Neural crest cell (in vitro differentiated cells): ENCODE measurements at regions not wholly inside any gene's neighbourhood (a gene's known extent, or its start where the extent isn't known, plus 50 kb on each side); places are given as distances from the start of the nearest gene placed in this dataset.

Experiments
- DNase-seq: peaks from one replicate; pipeline ENCODE4 v3.0.0; 2021; ENCODE audit warnings: low read depth, mixed read lengths, low spot score
- H3K27ac Mint-ChIP-seq: one replicate; pipeline ENCODE4 v1.8.0; 2021; ENCODE audit warnings: mild to moderate bottlenecking, mixed read lengths; ENCODE audit not compliant: unreplicated experiment
- H3K27me3 Mint-ChIP-seq: 2 replicates; pipeline ENCODE4 v1.8.0; 2021; ENCODE audit warnings: low read depth, mild to moderate bottlenecking, mixed read lengths
- H3K36me3 Mint-ChIP-seq: 2 replicates; pipeline ENCODE4 v1.8.0; 2021; ENCODE audit warnings: low read depth, mild to moderate bottlenecking, mixed read lengths
- H3K4me1 Mint-ChIP-seq: 2 replicates; pipeline ENCODE4 v1.8.0; 2021; ENCODE audit warnings: mixed read lengths
- H3K4me3 Mint-ChIP-seq: one replicate; pipeline ENCODE4 v1.8.0; 2021; ENCODE audit warnings: mild to moderate bottlenecking, mixed read lengths
- H3K9me3 Mint-ChIP-seq: 2 replicates; pipeline ENCODE4 v1.8.0; 2021; ENCODE audit warnings: mixed read lengths
- CTCF ChIP-seq: fragments of 200-600 bp; sonication (generic); conservative IDR thresholded peaks from 2 replicates; pipeline ENCODE4 v1.5.0; 2021; ENCODE audit warnings: antibody characterized with exemption, mild to moderate bottlenecking

- peaks cover 3% of the 10 kb centered on the region for H3K36me3 Mint-ChIP-seq
- H3K4me1 Mint-ChIP-seq, result peaks cover 26% of the 10 kb centered on the region
- H3K27ac Mint-ChIP-seq, result no peak overlapping the region
- H3K27me3 Mint-ChIP-seq, result peaks cover 57% of the 10 kb centered on the region
- H3K9me3 Mint-ChIP-seq, result peaks cover 2% of the 10 kb centered on the region
- no peak overlapping the region for H3K4me3 Mint-ChIP-seq
- no peak for DNase-seq
- peak; percentile 19 for TF ChIP-seq CTCF
Measured at GRCh38 chr12:13571035-13571434, 374.5 kb downstream of the EMP1 start.

- peaks cover 62% of the 10 kb centered on the region for H3K27me3 Mint-ChIP-seq
- peaks cover 3% of the 10 kb centered on the region for H3K36me3 Mint-ChIP-seq
- peaks cover 26% of the 10 kb centered on the region for H3K4me1 Mint-ChIP-seq
- H3K4me3 Mint-ChIP-seq, result no peak overlapping the region
- no peak for DNase-seq
- TF ChIP-seq CTCF, result no peak
- H3K27ac Mint-ChIP-seq, result no peak overlapping the region
- peaks cover 2% of the 10 kb centered on the region for H3K9me3 Mint-ChIP-seq
Measured at GRCh38 chr12:13570005-13570694, 373.6 kb downstream of the EMP1 start.

- Mint-ChIP-seq H3K27ac (no peak overlapping the region), H3K27me3 (peaks cover 59% of the 10 kb centered on the region), H3K36me3 (peaks cover 8% of the 10 kb centered on the region), H3K4me3 (no peak overlapping the region), H3K9me3 (peaks cover 9% of the 10 kb centered on the region), H3K4me1 (peaks cover 17% of the 10 kb centered on the region)
- no peak for DNase-seq
- TF ChIP-seq CTCF, result no peak
Measured at GRCh38 chr12:13566292-13566691, 369.8 kb downstream of the EMP1 start.

GRCh38 chr12:13564266-13564810 lies 367.8 kb downstream of the EMP1 start:
- Mint-ChIP-seq H3K4me3 (no peak overlapping the region), H3K27me3 (peaks cover 48% of the 10 kb centered on the region), H3K27ac (peak overlapping the region; percentile 86), H3K36me3 (peaks cover 8% of the 10 kb centered on the region), H3K9me3 (peaks cover 9% of the 10 kb centered on the region), H3K4me1 (peaks cover 7% of the 10 kb centered on the region)
- no peak for TF ChIP-seq CTCF
- no peak for DNase-seq

- peaks cover 9% of the 10 kb centered on the region for H3K9me3 Mint-ChIP-seq
- H3K36me3 Mint-ChIP-seq, result peaks cover 8% of the 10 kb centered on the region
- DNase-seq, result no peak
- H3K27ac Mint-ChIP-seq, result no peak overlapping the region
- H3K4me1 Mint-ChIP-seq, result peaks cover 7% of the 10 kb centered on the region
- H3K27me3 Mint-ChIP-seq, result peaks cover 42% of the 10 kb centered on the region
- no peak overlapping the region for H3K4me3 Mint-ChIP-seq
- TF ChIP-seq CTCF, result no peak
Measured at GRCh38 chr12:13563743-13564125, 367.2 kb downstream of the EMP1 start.
